GM18502 (cell line): ENCODE measurements at regions not wholly inside any gene's neighbourhood (a gene's known extent, or its start where the extent isn't known, plus 50 kb on each side); places are given as distances from the start of the nearest gene placed in this dataset.
"Not testable (repeated sequence)": the region's sequence is repeated elsewhere in the genome, so short reads cannot be mapped to it uniquely, and the experiment has no call there.

Experiments used
- ATAC-seq: cut with Tn5 transposase; IDR thresholded peaks from one replicate; pipeline ENCODE4 v1.9.1; 2021; ENCODE audit warnings: mild to moderate bottlenecking; ENCODE audit not compliant: unreplicated experiment, poor library complexity

DNA sequence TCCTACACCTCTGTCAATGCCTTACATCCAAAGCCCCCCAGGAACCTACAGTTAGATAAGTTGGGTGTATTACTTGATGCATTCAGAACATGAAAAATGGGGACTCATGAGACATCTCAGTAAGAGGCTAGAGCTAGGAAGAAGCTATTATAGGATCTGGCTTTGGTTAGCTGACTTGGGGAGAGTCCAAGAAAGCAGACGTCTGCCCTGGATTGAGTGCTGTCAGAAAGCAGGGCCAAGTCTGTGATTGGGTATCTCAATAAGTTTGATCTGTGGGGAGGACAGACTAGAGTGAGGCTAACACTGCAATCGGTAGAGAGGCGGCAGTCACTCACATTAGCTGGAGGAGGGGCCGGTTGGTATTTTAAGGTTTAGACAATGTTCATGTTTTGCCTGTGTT is 79.4 kb upstream of the LRFN2 start:
- ATAC-seq = no peak

DNA sequence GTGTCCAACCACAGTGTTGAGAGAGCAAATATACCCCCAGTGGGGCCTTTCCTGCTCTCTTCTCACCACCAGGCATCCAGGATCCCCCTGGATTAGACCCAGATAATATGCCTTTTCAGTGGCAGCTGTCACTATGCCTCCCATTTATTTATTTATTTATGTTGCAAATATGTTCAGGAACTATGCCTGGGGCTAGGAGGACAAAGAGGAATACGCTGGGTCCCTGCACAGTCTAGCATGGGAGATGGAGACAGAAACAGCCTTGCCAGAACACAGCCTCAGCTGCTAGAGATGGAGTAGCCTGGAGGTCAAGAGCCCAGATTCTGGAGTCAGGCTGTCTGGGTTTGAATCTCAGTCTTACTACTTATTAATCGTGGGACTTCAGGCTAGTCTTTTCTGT is 74.6 kb upstream of the LRFN2 start:
- ATAC-seq = no peak

DNA sequence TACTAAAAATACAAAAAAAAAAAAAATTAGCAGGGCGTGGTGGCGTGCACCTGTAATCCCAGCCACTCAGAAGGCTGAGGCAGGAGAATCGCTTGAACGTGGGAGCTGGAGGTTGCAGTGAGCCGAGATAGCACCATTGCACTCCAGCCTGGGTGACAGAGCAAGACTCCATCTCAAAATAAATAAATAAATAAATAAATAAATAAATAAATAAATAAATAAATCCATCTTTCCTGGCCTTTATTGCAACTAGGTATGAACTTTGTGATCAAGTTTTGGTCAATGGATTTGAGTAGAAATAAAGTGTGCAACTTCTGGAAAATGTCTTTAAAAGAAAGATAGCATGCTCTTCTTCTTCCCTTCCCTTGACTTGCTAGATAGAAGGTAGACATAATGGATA is 69.6 kb upstream of the LRFN2 start:
- not testable (repeated sequence) for ATAC-seq

DNA sequence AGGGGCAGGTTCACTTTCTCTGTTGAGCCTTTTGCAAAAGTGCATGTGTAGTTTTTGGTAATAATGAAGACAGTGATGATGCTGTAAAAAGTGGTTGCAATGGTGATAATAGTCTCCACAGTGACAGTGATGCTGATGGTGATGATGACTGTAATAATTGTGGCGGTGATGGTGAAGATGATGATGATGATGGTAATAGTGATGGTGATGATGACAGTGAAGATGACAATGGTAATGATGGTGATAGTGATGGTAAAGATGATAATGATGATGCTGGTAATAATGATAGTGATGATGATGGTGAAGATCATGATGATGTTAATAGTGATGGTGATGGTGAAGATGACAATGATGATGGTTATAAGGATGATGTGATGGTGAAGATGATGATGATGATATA is 67.7 kb upstream of the LRFN2 start:
- no peak for ATAC-seq

DNA sequence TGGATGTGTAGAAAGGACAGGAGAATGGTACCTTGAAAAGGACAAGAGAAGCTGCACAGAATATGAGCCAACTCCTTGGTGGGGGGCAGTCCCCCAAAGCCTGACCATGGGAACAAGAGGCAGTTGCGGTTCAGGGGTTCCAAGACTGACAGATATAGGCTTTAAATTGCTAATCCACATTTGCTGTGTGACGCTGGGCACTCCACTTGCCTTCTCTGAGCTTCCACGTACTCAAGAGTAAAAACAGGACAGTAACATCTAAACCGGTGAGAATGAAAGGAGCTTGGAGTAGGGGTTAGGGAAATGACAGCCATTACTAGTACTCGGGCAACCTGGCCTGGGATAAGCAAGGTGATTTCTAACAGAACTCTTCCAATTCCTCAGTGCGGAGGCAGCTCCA is 57.9 kb upstream of the LRFN2 start:
- ATAC-seq = no peak

DNA sequence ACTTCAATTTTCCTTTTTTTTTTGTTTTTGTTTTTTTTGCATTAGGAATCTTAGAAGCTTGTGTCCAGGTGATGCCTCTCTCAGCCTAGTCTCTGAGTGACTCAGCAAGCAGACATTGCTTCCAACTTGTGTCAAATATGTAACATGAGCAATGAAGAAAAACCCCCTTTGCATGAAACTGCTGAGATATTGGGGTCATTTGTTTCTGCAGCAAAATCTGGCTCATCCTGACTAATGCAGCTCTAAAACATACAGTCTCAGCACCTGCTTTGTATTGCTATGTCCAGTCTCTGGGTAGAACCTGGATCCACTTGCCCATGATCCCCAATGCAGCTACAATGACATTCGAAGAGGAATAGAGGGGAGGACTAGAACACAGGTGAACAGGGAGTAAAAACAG is 55.7 kb upstream of the LRFN2 start:
- no peak for ATAC-seq

DNA sequence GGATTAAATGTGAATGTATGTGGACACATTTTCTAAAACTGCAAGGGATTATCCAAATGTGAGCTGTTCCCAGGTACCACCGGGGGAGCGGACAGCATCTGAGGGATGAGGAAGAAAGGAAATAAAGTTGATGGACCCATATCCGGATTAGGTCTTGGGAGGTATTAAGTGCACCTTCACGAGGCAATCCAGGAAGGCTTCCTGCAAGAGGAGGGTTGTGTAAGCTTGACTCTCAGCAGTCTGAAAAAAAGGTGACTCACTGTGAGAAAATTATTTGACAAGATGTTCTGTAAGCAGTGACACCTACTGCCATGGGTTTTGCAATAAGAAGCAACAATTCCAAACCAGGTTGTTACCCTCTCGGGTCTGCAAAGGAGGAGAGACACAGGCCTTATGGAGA is 55.0 kb upstream of the LRFN2 start:
- no peak for ATAC-seq

DNA sequence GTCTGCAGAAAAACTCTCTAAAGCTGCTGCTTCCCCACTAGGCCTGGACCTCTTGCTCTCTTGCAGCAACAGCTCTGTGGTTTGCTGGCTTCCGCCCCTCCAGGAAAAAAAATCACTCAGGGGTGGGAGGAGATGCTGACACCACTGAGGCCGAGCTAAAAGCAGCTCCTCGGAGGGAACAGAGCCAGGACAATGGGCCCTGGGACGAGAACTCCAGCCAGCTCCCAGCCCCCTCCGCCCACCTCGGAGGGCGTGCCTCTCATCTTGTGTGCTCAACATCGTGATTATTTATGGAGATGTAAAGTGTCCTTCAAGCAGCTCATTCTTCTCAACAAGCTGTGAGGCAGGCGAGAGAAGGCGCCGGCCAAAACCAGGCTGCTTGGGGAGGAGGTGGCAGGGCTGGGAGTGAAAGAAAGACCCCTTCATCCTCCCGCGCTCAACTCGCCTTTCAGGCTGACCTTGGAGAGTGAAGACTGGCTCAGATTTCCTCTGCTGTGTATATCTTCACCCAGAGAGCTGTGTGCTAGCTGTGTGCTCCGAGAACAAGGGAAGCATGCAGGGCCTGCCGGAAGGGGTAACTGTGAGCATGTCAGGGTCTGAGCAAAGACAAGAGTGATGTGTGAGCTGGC is 53.5 kb upstream of the LRFN2 start:
- no peak for ATAC-seq
